ENCODE measurements at regions not wholly inside any gene's neighbourhood (a gene's known extent, or its start where the extent isn't known, plus 50 kb on each side); places are given as distances from the start of the nearest gene placed in this dataset.

DNA sequence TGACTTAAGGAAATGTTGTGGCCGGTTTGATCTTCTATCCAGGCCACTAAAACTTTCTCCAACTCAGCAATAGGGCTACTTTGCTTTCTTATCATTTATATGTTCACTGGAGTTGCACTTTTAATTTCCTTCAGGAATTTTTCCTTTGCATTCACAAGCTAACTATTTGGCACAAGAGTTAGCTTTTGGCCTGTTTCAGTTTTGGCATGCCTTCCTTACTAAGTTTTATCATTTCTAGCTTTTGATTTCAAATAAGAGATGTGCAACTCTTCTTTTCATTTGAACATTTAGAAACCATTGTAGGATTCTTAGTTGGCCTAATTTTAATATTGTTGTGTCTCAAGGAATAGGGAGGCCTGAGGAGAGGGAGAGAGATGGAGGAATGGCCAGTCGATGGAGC lies 79.8 kb upstream of the TLL1 start:
- Histone ChIP-seq H3K9me3 (replicated peaks; ENCODE audit: control insufficient read depth, insufficient read depth, low read length) (no peaks in the 10 kb centered on the region), H3K9ac (replicated peaks; ENCODE audit: extremely low read depth, insufficient read depth, low read length) (no peak overlapping the region), H3K4me3 (replicated peaks in 1 of 3; ENCODE audit: insufficient read depth in 1 of 3, low read depth in 1 of 3, low read length in 3 of 3) (no peak overlapping the region), H4K20me1 (replicated peaks; ENCODE audit: control insufficient read depth, extremely low read depth, insufficient read depth, low read length) (no peaks in the 10 kb centered on the region), H3K36me3 (ENCODE audit: control insufficient read depth in 2 of 2, extremely low read depth in 1 of 2, insufficient read depth in 2 of 2, low read length in 2 of 2) (no peaks in the 10 kb centered on the region), H3K27me3 (ENCODE audit: control insufficient read depth in 2 of 2, insufficient read depth in 2 of 2, low read length in 2 of 2) (no peaks in the 10 kb centered on the region), H3K4me2 (ENCODE audit: insufficient read depth, low read length) (no peak overlapping the region), H3K9me1 (replicated peaks; ENCODE audit: control insufficient read depth, extremely low read depth, insufficient read depth, low read length) (no peaks in the 10 kb centered on the region), H3K4me1 (ENCODE audit: control insufficient read depth, extremely low read depth, insufficient read depth, low read length) (no peaks in the 10 kb centered on the region), H2AFZ (ENCODE audit: low read depth, low read length) (no peak overlapping the region), H3K79me2 (ENCODE audit: control insufficient read depth, insufficient read depth, low read length) (no peaks in the 10 kb centered on the region), H3K27ac (ENCODE audit: insufficient read depth, low read depth, low read length) (no peak overlapping the region)
- dilution Hi-C loops (cut with MboI; ENCODE audit: extremely low pct_ligation_motif_present, low sequenced_read_pairs) = no loop called here
- BruUV-seq (replicated peaks) = no TSS peak
- intact Hi-C loops (cut with micrococcal nuclease) = no loop called here
- FAIRE-seq (no peak), DNase-seq (ENCODE audit: low read depth, low spot score) (no peak)
- ChIA-PET CTCF (no interaction called here), POLR2A (no interaction called here)
- TF ChIP-seq EZH2 (IDR thresholded peaks at IDR 0.05; ENCODE audit: borderline replicate concordance, low read depth, low read length, severe bottlenecking) = no peak
- TF ChIP-seq MYC (IDR thresholded peaks at IDR 0.05; ENCODE audit: low read depth, low read length) = no peak
- TF ChIP-seq, protein P1, sequence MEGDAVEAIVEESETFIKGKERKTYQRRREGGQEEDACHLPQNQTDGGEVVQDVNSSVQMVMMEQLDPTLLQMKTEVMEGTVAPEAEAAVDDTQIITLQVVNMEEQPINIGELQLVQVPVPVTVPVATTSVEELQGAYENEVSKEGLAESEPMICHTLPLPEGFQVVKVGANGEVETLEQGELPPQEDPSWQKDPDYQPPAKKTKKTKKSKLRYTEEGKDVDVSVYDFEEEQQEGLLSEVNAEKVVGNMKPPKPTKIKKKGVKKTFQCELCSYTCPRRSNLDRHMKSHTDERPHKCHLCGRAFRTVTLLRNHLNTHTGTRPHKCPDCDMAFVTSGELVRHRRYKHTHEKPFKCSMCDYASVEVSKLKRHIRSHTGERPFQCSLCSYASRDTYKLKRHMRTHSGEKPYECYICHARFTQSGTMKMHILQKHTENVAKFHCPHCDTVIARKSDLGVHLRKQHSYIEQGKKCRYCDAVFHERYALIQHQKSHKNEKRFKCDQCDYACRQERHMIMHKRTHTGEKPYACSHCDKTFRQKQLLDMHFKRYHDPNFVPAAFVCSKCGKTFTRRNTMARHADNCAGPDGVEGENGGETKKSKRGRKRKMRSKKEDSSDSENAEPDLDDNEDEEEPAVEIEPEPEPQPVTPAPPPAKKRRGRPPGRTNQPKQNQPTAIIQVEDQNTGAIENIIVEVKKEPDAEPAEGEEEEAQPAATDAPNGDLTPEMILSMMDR (IDR thresholded peaks at IDR 0.05; ENCODE audit: extremely low read depth in 1 of 2, insufficient read depth in 1 of 2, low read depth in 1 of 2, low read length in 2 of 2) = no peak
- no peak for TF ChIP-seq JUN (IDR thresholded peaks at IDR 0.05; ENCODE audit: borderline replicate concordance, insufficient read depth, insufficient read length, low read depth)
- no peak for TF ChIP-seq FOS (IDR thresholded peaks at IDR 0.05; ENCODE audit: borderline replicate concordance, insufficient read depth, low read length)
- no peak for TF ChIP-seq GATA2 (IDR thresholded peaks at IDR 0.05; ENCODE audit: insufficient read depth, insufficient read length, low read depth, low read length)
- TF ChIP-seq, protein P2, sequence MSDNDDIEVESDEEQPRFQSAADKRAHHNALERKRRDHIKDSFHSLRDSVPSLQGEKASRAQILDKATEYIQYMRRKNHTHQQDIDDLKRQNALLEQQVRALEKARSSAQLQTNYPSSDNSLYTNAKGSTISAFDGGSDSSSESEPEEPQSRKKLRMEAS (IDR thresholded peaks at IDR 0.05; ENCODE audit: insufficient read depth, insufficient read length) = no peak
